HG03520 (cell line): ENCODE measurements at regions not wholly inside any gene's neighbourhood (a gene's known extent, or its start where the extent isn't known, plus 50 kb on each side); places are given as distances from the start of the nearest gene placed in this dataset.

Source experiments
- ATAC-seq: cut with Tn5 transposase; IDR thresholded peaks from one replicate; pipeline ENCODE4 v1.9.1; 2021; ENCODE audit warnings: mild to moderate bottlenecking, moderate library complexity; ENCODE audit not compliant: unreplicated experiment

DNA sequence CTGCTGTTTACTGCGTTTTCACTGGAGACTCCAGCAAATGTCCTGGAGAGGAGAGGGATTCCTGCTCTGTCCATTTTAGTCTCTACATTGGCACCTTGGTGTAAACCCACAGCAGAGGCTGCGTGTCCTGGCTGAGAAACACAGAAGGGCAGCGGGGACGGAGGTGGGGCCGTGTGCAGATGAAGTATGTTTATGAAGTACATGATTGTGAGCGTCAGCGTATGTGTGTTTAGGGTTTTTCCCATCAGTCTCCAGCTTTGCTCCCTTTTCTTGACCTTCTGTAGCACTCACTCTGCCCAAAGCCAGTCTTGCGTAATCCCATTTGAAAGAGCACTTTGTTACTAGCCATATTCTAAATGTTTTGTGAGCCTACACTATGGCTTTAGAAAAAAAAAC, 750.7 kb upstream of the SORCS1 start:
- ATAC-seq: no peak

DNA sequence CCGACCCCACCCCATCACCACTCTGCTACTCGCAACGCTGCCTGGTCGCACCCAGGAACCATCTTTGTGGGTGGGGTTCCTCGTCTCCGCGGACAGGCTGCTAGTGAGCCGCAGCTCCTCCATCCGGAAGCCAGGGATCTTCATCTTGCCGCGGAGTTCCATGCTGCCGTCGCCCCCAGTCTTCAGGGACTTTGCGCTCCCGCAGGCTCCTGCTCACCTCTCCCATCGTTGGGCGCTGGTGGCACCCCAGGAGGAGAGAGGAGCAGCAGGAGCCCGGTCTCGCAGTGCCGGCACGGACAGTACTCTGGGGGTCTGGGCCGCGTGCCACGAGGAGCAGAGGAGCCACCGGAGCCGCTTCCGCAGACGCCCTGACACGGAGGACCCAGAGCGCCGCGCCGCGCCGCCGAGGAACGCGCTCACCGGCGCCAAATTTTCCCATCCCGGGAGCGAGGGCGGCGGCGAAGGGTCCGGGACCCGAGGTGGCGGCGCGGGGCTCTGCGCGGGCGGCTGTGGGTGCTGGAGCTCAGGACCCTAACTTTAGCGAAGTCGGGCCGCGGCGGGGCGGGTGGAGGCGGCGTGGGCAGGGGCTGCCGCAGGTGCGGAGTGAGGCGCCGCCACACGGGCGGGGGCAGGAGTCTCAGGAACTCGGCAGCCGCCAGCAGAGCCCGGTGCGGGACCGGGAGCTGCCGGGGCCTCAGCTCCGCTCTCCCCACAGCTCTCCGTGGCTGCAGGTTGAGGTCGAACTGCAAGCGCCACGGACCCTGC, 750.1 kb upstream of the SORCS1 start:
- ATAC-seq: no peak

DNA sequence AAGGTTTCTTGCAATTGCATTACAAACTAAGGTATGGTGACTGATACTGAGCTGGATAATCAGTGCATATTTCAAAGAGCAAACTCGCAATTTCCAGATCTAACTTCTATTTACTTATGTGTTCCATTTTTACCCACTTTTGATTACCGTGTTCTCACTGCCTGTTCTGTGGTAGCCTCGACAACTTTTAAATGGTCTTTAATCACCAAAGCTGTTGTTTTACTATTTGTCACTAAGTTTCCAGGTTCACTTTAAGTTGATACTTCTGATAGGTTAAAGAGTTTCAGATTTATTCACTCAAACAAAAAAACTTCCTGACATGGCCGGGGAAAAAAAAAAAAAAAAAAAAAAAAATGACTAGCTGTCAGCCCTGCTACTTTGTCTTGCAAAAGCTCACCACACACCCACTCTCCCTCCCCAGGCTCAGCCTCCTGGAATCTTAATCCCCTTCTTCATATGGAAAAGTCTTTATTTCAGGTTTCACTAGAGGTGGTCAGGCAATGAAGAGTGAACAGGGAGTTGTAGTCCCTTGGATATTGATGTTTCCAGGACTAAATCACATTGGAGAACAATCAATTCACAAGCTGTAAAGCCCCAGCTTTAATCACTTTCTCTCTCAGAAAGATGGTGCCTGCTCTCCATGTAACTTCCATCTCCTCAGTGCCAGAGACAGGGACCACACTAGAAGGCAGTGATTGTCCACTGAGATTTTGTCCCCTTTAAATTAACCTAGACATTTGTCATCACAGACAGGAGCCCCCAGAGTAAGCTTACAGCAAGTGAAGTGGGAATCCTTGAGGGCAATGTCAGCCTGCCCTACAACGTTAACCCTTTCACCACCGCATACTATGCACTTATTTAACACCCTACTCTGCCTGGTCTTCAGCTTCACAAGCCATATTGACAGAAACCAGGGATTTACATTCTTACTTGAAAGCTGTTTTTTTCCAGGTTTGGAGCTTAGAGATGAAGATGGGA, 749.1 kb upstream of the SORCS1 start:
- no peak for ATAC-seq

DNA sequence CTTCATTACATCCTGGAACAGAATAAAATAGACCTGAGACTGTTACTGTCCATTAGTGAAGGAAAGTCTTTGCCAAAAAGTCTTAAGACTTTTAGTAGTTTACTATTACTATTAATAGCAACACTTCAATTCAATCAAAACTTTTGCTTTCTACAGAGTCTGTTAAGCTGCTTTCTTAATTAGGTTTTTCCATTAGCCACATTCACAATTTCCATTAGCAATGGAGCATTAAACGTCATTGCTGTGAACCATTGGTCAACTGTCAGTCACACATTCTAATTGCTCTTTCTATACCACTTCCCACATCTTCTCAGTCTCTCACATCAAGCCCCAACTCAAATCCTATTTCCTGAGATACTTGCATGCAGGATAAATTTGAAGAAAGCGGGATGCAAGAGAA, 736.6 kb upstream of the SORCS1 start:
- no peak for ATAC-seq

DNA sequence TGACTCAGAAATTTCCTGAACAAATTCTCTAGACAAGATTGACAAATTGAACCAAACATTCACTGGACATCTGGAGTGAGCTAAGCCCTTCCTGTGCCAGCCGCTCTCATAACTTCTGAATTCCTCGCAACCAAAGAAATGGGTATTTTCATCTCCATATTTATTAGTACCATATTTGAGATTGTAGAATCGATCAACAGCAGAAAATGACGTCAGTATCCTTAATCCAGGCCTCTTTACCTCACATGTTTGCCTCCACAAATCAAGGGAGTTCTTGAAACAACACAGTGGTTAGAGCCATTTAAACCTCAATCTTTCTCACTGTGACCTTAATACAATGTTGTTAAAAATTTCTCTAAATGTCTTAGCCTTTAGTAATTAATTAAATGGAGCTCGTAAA, 735.6 kb upstream of the SORCS1 start:
- no peak for ATAC-seq

DNA sequence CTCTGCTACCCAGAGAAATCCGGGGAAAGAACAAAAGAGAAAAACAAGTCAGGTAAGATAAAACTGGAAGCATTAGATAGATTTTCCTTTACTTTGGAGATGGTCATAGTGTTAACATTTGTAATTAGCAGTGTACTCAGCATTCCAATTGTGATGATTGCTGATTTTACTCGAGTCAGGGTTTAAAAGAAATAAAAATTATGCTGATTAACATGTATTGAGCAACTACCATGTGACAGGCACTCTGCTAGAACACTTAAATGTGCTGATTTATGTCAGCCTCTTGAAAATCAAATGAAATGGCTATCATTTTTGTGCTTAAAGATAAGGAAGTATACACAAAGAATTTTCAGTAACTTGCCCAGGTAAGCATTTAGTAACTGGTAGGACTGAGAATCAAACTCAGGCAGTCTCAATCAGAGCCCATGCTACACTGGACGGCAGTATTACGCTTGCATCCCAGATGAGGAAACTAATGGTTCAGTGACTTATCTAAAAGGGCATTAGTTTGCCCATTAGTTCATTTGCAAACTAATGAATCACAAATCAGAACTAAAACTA, 735.1 kb upstream of the SORCS1 start:
- ATAC-seq: no peak

DNA sequence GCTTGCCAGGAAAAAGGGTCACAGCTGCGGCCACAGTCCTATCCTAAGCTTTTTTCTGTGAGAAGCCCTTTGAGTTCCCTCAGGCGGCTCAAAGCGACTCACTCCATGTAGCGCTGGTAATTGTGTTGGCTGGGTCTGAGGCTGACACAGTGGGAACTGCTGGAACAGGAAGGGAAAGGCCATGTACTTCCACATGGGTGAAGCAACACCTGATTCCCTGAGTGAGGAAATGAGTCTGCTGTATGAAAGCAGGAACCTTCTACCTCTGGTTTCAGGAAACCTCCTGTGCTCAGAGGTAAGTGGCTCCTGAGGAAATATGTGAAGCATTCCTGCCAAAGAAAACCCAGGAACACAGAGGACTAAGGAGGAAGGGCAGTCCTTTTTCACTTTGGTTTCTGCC, 734.6 kb upstream of the SORCS1 start:
- no peak for ATAC-seq

DNA sequence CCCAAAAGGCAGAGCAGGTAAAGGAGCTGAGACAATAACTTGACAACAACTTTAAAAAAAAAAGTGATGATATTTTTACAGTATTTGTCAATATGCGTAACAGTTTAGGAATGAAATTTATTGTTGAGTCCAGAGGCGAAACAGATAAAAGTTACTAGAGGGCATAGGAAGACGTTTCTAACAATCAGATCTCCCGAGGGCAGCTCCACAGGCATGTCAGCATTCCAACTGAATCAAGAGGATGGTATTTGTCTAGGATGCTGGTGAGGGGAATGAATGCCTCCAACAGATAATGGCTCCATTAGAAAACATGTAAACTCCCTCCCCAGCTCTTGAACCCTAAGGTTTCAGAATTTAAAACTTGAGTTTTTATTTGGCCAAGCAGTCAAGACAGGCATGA, 733.9 kb upstream of the SORCS1 start:
- no peak for ATAC-seq

DNA sequence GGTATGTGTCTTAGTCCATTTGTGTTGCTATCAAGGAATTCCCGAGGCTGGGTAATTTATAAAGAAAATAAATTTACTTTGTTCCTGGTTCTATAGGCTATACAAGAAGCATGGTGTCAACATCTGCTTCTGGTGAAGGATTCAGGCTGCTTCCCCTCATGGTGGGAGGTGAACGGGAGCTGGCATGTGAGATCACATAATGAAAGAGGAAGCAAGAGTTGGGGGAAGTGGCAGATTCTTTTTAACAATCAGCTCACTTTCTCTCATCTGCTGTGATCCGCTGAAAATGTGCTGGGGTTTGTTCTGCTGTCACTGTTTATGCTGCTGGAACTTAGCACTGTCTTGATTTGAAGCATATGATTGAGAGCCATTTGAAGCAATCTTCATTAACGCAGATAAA, 730.0 kb upstream of the SORCS1 start:
- no peak for ATAC-seq

DNA sequence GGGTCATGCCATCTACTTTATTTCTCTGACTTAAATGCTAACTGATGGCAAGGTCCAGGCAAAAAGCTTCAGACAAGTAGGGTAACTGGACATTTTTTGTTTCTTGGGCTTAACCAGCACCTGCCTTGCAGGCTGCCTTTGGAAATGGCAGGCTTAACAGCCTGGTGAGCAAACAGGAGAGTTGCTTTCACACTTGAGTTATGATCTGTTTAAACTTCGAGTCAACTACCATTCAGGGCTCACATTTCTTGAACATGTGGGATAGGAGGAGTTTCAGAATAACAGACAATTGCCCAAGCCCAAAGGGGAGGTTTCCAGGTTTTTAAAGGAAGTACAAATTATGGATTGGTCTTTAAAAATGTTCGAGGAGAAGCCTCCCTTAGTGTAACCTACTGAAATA, 724.6 kb upstream of the SORCS1 start:
- ATAC-seq: no peak

DNA sequence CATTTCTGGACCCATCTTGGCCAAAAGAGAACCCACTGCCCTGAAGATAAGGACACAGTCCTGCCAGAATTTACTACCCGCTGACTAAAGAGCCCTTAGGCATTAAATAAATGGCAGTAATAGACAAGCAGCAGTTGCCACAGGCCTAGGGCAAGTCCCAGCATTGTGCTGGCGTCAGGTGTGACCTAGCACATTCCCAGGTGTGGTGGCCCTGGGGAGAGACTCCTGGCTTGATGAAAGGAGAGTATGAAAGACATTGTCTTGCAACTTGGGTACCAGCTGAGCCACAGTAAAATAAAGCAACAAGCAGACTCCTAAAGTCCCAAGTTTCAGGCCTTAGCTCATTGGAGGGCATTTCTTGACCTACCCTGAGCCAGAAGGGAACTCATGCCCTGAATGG, 715.7 kb upstream of the SORCS1 start:
- ATAC-seq: no peak

DNA sequence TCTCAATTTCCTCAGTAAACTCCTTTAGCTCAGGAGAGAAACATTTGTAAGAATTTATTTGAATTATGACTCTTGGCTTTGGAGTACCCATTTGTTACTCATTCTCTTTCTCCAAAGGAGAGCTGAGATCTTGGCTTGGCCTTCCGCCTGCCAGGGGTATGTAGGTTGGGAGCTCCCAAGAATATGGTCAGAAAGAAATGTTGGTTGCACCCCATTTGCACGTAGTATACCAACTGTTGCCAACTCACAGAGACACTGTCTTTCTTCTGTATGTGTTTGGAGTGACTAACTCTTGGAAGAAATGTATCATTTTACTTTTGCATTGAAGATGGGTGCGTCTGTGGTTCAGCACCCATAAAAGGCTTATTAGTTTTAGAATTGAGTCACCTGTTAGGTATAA, 708.5 kb upstream of the SORCS1 start:
- ATAC-seq: no peak

DNA sequence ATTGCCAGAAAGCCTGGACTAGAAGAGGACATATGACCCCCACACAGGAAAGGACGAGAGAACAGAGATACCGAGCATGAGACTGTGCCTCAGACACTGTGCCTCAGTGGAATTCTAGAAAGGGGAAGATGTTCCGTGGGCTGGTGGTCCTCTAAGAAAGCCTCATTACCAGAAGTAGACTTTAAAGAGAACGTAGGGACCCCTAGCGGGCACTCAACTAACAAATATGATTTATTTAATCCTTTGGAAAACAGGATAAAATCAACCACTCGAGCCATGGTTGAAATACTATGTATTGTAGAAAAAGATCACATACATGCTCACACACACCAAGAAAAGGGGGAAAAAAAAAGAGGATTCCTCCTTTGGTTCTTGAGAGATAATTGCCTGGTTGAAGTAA, 701.2 kb upstream of the SORCS1 start:
- no peak for ATAC-seq

DNA sequence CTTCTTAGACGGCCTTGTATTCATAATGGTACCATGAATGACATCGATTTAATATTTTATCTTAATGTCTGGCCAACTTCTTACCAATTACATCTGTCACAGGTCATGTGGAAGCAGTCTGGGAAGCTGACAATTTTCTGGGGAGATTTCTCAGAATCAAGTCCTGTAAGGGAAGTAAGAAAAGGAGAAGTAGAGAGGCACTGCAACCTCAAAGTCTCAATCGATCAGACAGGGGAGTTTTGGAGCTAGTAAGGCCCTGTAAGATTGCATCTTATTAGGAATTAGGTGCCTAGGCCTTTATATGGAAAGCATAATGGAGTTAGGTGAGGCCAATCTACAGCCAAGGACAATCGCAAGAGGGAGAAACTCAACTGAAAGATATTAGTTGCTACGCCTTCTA, 694.6 kb upstream of the SORCS1 start:
- no peak for ATAC-seq

DNA sequence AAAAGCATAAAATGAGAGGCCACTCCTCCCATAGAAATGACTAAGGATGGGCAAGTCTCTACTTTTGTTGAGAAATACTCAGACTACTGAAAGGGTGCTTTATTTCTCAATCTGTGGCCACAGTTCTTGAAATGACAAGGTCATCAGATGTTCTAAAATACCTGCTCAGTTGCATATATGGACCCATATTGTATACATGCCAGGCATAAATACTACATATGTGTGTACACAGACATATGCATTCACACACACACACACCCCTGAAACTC, 691.5 kb upstream of the SORCS1 start:
- no peak for ATAC-seq

DNA sequence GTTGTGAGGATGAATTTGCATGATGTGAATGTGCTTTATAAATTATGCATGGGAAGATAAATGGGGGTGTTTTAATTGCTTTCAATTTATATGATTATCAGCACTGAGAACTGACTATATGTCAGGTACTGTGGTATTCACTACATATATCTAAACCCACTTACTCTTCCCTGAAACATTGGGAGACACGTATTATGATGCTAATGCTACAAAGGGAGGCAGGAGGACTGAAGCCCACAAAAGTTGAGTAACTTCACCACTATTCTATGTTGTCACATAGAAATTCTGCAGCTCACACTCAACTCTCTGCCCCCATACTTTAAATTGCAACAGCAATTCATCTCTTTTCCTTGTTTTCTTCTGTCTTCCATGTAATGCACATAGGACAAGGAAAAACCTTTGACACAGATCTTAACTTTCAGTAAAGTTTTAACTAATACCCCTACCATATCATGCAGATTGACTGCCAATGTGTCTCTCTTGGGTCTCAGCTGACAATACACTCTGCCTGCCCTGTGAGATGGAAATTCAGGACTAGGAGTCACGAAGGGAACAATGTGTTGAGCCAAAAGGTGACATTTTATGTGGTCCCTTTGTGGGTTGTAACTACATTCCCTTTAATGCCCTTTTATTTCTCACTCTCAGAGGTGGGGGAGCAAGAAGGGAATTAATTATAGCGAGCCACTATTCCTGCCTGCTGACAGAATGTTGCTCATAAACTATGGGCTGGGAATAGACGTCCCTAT, 691.0 kb upstream of the SORCS1 start:
- ATAC-seq: no peak

DNA sequence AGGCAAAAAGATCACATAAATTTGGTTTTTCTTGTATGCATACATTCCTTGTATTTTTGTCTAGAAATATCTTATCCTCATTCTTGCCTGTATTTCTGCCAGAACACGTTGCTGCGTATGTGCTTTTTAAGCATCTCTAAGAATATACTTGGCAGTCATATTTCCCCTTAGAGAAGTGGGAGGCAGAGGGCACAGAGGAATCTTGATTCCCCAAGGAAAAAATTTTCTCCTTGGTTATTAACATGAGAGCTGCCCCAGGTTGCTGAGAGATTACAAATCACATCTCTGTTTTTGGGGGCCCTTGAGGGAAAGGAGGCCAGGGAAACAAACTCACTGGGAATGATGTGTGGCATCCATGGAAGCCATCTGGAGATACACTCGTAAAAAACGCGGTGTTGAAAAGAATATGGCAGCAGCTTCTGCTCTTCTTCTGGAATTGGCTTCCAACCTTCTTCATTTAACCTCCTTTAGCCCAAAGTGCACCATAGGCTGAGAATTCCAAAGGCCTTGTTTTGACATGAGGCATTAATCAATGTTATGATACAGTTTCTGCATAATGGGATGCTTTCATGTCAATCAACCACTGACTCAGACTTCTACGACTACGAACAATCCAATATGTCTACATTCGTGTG, 684.3 kb upstream of the SORCS1 start:
- no peak for ATAC-seq

DNA sequence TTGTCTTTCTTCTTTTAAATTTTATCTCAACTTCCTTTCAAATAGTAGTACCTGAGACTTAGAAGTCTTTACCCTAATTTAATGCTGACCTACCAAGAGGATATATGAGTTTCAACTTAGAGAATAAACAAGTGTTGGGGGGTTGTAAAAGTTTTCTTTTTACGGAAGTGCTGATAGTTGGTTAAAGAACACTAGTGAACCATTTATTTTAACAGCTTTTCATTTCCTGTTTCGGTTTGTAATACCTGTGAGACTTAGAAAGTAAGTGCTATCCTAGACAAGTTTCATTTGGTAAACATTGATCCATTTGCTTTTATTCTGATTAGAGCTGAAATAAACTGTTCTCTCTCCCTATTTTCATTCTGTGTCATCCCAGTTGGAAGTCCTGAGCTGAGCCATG, 683.1 kb upstream of the SORCS1 start:
- no peak for ATAC-seq

DNA sequence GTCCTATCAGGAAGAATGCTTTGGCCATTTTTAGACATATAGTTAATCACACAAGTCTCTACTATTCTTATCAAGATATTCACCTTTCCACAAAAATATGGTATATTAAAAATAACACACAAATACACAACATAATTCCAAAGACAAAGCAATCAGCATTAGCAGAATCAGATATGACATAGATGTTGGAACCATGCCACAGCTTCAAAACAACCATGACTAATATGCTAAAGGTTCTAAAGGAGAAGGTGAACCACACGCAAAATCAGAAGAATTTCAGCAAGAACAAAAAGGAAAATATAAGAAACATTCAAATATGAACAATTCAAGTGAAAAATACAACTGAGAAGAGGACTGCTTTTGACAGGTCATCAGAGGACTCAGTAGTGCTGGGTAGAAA, 670.2 kb upstream of the SORCS1 start:
- ATAC-seq: no peak

DNA sequence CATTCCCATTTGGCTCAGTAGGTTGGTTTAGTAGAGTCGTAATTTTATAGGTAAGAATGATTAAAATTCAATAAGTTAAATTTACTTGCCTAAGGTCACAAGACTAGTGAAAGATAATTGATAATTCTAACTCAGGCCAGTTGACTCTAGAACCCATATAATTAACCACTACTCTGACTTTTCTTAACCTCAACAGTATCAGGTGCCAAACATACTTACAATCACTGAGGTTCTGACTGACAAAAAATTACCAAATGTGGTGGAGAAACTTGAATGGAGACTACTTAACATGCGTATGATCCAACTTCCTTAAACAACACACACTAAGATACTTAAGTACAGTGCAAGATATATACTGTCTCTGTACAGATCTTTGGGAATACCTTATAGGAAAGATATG, 667.3 kb upstream of the SORCS1 start:
- ATAC-seq: no peak

DNA sequence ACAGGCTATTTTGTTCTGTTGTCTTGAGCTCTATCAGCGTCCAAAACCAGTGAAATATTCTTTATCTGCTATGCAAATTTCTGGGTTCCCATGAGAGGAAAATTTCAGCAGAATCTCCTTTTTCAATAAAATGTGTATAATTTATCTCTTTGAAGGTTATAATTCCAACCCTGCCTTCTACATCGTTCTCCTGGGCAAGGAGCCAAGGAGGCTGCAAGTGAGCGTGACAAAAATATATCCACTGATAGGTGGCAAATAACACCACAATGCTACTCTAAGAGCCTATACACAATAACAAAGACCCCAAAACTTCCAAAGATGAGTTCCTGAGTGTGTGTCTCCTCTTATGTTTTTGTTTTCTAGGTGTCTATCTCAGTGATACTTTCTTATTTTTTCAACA, 664.7 kb upstream of the SORCS1 start:
- no peak for ATAC-seq
